OCI-LY7 (cell line): ENCODE measurements at regions not wholly inside any gene's neighbourhood (a gene's known extent, or its start where the extent isn't known, plus 50 kb on each side); places are given as distances from the start of the nearest gene placed in this dataset.

Experiments
- BruUV-seq: library from RNA; stranded (reverse); fragments of 400-500 nt; replicated peaks from 2 replicates; lab custom pipeline; 2021; lab: Mats Ljungman, UMichigan
- CTCF ChIA-PET: fragments of 300-600 bp; sonication (Branson Sonifier 250); formaldehyde crosslinking; loops from one replicate; lab custom pipeline; 2022; ENCODE audit warnings: antibody characterized with exemption; ENCODE audit not compliant: unreplicated experiment; lab: Charles Lee
- POLR2A ChIA-PET: fragments of 300-600 bp; sonication (Branson Sonifier 250); formaldehyde crosslinking; loops from one replicate; lab custom pipeline; 2022; ENCODE audit warnings: antibody characterized with exemption; lab: Charles Lee
- DNase-seq: peaks from one replicate; pipeline ENCODE4 v3.0.0-alpha.2; 2015; ENCODE audit warnings: low spot score
- H2AFZ ChIP-seq: fragments of 200-600 bp; sonication (generic), shearing (Covaris generic); 2 replicates; pipeline ENCODE4 v1.6.1; 2014; ENCODE audit warnings: mild to moderate bottlenecking, antibody characterized with exemption, low read length, moderate library complexity
- H3K27ac ChIP-seq: fragments of 200-600 bp; sonication (generic); 2 replicates; pipeline ENCODE4 v1.5.1; 2014; ENCODE audit warnings: mixed run types, low read depth, mild to moderate bottlenecking, moderate library complexity, low read length, inconsistent platforms; ENCODE audit not compliant: poor library complexity, severe bottlenecking
- H3K36me3 ChIP-seq: fragments of 200-600 bp; sonication (generic); 2 replicates; pipeline ENCODE4 v1.6.1; 2014; ENCODE audit warnings: mild to moderate bottlenecking, antibody characterized with exemption, low read length, moderate library complexity, mixed read lengths; ENCODE audit not compliant: insufficient read depth
- H3K4me1 ChIP-seq: fragments of 200-600 bp; sonication (generic); 2 replicates; pipeline ENCODE4 v1.5.1; 2014; ENCODE audit warnings: mild to moderate bottlenecking, low read length; ENCODE audit not compliant: insufficient read depth, poor library complexity, severe bottlenecking
- H3K4me2 ChIP-seq: fragments of 200-600 bp; sonication (generic); 2 replicates; pipeline ENCODE4 v1.6.1; 2014; ENCODE audit warnings: mild to moderate bottlenecking, low read length
- H3K4me3 ChIP-seq: fragments of 200-600 bp; sonication (generic); 2 replicates; pipeline ENCODE4 v1.5.1; 2014; ENCODE audit warnings: mild to moderate bottlenecking, low read depth, low read length; ENCODE audit not compliant: poor library complexity, severe bottlenecking
- H3K79me2 ChIP-seq: fragments of 200-600 bp; sonication (generic); 2 replicates; pipeline ENCODE4 v1.6.1; 2016; ENCODE audit warnings: low read depth, mild to moderate bottlenecking, low read length, moderate library complexity, mixed read lengths; ENCODE audit not compliant: insufficient read depth
- H3K9me2 ChIP-seq: fragments of 200-600 bp; sonication (generic); 2 replicates; pipeline ENCODE4 v1.6.1; 2016; ENCODE audit warnings: mild to moderate bottlenecking, low read length, mixed read lengths; ENCODE audit not compliant: insufficient read depth
- H3K9me3 ChIP-seq: fragments of 200-600 bp; sonication (generic); 2 replicates; pipeline ENCODE4 v1.6.1; 2014; ENCODE audit warnings: mild to moderate bottlenecking, mixed run types, low read length, mixed read lengths
- H4K20me1 ChIP-seq: fragments of 200-600 bp; sonication (generic); 2 replicates; pipeline ENCODE4 v1.6.1; 2014; ENCODE audit warnings: mild to moderate bottlenecking, antibody characterized with exemption, low read length, moderate library complexity, mixed read lengths; ENCODE audit not compliant: insufficient read depth
- EZH2phosphoT487 ChIP-seq: fragments of 200-600 bp; sonication (generic); IDR thresholded peaks from 2 replicates; pipeline ENCODE4 v1.6.1; 2018; ENCODE audit warnings: low read depth, borderline replicate concordance, mild to moderate bottlenecking, mixed run types, antibody characterized with exemption, low read length, moderate library complexity, mixed read lengths
- intact Hi-C: fragments of 100-400 bp; cut with micrococcal nuclease; formaldehyde crosslinking; loops from one replicate; pipeline ENCODE4 v1.10.0; 2022; ENCODE audit not compliant: unreplicated experiment
- TF ChIP-seq, protein P1 (sequence below): fragments of 200-600 bp; sonication (generic); conservative IDR thresholded peaks from 2 replicates; pipeline ENCODE4 v1.5.1; 2014; ENCODE audit warnings: mild to moderate bottlenecking, antibody characterized with exemption, low read length, moderate library complexity, mixed read lengths

- BruUV-seq, result no TSS peak
- ChIA-PET CTCF (no interaction called here), POLR2A (no interaction called here)
- no peak overlapping the region for H3K4me3 ChIP-seq
- H3K9me2 ChIP-seq, result no peaks in the 10 kb centered on the region
- no peak for DNase-seq
- no peaks in the 10 kb centered on the region for H3K4me1 ChIP-seq
- H3K79me2 ChIP-seq, result no peaks in the 10 kb centered on the region
- H4K20me1 ChIP-seq, result no peaks in the 10 kb centered on the region
- H2AFZ ChIP-seq, result no peak overlapping the region
- H3K9me3 ChIP-seq, result no peaks in the 10 kb centered on the region
- no peak overlapping the region for H3K4me2 ChIP-seq
- intact Hi-C loops, result no loop called here
- TF ChIP-seq EZH2phosphoT487, result no peak
- TF ChIP-seq, protein P1, sequence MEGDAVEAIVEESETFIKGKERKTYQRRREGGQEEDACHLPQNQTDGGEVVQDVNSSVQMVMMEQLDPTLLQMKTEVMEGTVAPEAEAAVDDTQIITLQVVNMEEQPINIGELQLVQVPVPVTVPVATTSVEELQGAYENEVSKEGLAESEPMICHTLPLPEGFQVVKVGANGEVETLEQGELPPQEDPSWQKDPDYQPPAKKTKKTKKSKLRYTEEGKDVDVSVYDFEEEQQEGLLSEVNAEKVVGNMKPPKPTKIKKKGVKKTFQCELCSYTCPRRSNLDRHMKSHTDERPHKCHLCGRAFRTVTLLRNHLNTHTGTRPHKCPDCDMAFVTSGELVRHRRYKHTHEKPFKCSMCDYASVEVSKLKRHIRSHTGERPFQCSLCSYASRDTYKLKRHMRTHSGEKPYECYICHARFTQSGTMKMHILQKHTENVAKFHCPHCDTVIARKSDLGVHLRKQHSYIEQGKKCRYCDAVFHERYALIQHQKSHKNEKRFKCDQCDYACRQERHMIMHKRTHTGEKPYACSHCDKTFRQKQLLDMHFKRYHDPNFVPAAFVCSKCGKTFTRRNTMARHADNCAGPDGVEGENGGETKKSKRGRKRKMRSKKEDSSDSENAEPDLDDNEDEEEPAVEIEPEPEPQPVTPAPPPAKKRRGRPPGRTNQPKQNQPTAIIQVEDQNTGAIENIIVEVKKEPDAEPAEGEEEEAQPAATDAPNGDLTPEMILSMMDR, result no peak
- no peak overlapping the region for H3K27ac ChIP-seq
- no peaks in the 10 kb centered on the region for H3K36me3 ChIP-seq
Observed at GRCh38 chr18:28411806-28412205, 234.9 kb upstream of the CDH2 start.

DNA sequence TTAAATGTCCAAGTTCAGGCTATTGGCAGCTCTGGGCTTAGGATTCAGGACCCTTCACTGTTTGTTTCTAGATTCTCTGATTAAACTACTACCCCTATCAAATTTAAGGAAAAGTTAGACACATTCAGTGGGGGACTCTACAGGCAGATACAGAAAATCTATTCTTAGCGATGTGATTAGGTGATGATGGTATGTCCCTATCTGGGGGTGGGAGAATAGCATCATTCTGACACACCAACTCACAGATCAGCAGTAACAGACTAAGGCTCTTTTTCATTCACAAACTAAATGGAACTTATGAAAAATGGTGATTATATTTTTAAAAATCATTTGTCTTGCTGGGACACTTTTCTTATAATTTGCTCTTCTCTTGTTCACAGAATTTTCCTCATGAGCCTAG lies 232.9 kb upstream of the CDH2 start:
- H3K4me3 ChIP-seq, result no peak overlapping the region
- ChIA-PET POLR2A (no interaction called here), CTCF (no interaction called here)
- H3K36me3 ChIP-seq, result no peaks in the 10 kb centered on the region
- intact Hi-C loops, result no loop called here
- H3K27ac ChIP-seq, result no peak overlapping the region
- no peak overlapping the region for H3K4me2 ChIP-seq
- no peaks in the 10 kb centered on the region for H3K79me2 ChIP-seq
- H4K20me1 ChIP-seq, result no peaks in the 10 kb centered on the region
- DNase-seq, result no peak
- H3K4me1 ChIP-seq, result no peaks in the 10 kb centered on the region
- TF ChIP-seq, protein P1, result no peak
- no peak for TF ChIP-seq EZH2phosphoT487
- no peak overlapping the region for H2AFZ ChIP-seq
- H3K9me2 ChIP-seq, result no peaks in the 10 kb centered on the region
- H3K9me3 ChIP-seq, result no peaks in the 10 kb centered on the region
- BruUV-seq, result no TSS peak

- no peak overlapping the region for H3K4me3 ChIP-seq
- no peaks in the 10 kb centered on the region for H3K79me2 ChIP-seq
- no TSS peak for BruUV-seq
- H4K20me1 ChIP-seq, result no peaks in the 10 kb centered on the region
- no peak for TF ChIP-seq EZH2phosphoT487
- TF ChIP-seq, protein P1, result no peak
- no peak overlapping the region for H3K4me2 ChIP-seq
- H3K27ac ChIP-seq, result no peak overlapping the region
- CTCF ChIA-PET, result no interaction called here
- intact Hi-C loops, result no loop called here
- POLR2A ChIA-PET, result no interaction called here
- H3K36me3 ChIP-seq, result no peaks in the 10 kb centered on the region
- no peak for DNase-seq
- H3K4me1 ChIP-seq, result no peaks in the 10 kb centered on the region
- no peaks in the 10 kb centered on the region for H3K9me3 ChIP-seq
- H3K9me2 ChIP-seq, result no peaks in the 10 kb centered on the region
- H2AFZ ChIP-seq, result no peak overlapping the region
Observed at GRCh38 chr18:28408528-28408927, 231.6 kb upstream of the CDH2 start.
